Lung (tissue), 11 donors: ENCODE measurements at regions not wholly inside any gene's neighbourhood (a gene's known extent, or its start where the extent isn't known, plus 50 kb on each side); places are given as distances from the start of the nearest gene placed in this dataset.

Source experiments
- ATAC-seq: fragments of 200-7000 bp; cut with Tn5 transposase; one replicate; pipeline ENCODE4 v1.9.1; 2020; ENCODE audit warnings: moderate number of reproducible peaks; ENCODE audit not compliant: insufficient read depth, low FRiP score
- DNase-seq, 3 donors: peaks; one replicate each; pipeline ENCODE4 v3.0.0-alpha.2; 2013 to 2017
- H3K27ac ChIP-seq, 2 donors: one replicate each; pipeline ENCODE4 v1.5.1; 2013; ENCODE audit warnings: mild to moderate bottlenecking in 2 of 2, moderate library complexity in 2 of 2, control low read depth in 1 of 2, inconsistent platforms in 1 of 2, low read depth in 1 of 2, low read length in 1 of 2
- H3K27me3 ChIP-seq, 3 donors: one replicate each; pipeline ENCODE4 v1.5.1; 2013; ENCODE audit warnings: low read length in 2 of 3; ENCODE audit not compliant: control insufficient read depth in 3 of 3, insufficient read depth in 3 of 3
- H3K36me3 ChIP-seq, 4 donors: one replicate each; pipeline ENCODE4 v1.5.1; 2013; ENCODE audit warnings: low read length in 4 of 4, mild to moderate bottlenecking in 1 of 4, moderate library complexity in 1 of 4; ENCODE audit not compliant: control insufficient read depth in 4 of 4, insufficient read depth in 4 of 4
- H3K4me1 ChIP-seq, 5 donors: one replicate each; pipeline ENCODE4 v1.5.1; 2013; ENCODE audit warnings: low read length in 5 of 5, mild to moderate bottlenecking in 2 of 5, moderate library complexity in 1 of 5; ENCODE audit not compliant: control insufficient read depth in 5 of 5, insufficient read depth in 5 of 5
- H3K4me3 ChIP-seq: one replicate; pipeline ENCODE4 v1.5.1; 2013; ENCODE audit warnings: mild to moderate bottlenecking, control low read depth, moderate library complexity
- H3K9ac ChIP-seq, 2 donors: one replicate each; pipeline ENCODE4 v1.5.1; 2013; ENCODE audit warnings: low read length in 2 of 2, control low read depth in 1 of 2; ENCODE audit not compliant: insufficient read depth in 1 of 2
- H3K9me3 ChIP-seq, 4 donors: one replicate each; pipeline ENCODE4 v1.5.1; 2013; ENCODE audit warnings: low read length in 3 of 4, mild to moderate bottlenecking in 1 of 4, moderate library complexity in 1 of 4; ENCODE audit not compliant: control insufficient read depth in 4 of 4, insufficient read depth in 3 of 4
- WGBS, 2 donors: extraction: QIAGEN DNeasy Blood & Tissue Kit; methylation state at CpG; one replicate each; pipeline ENCODE4 v1.1.7; 2013; 5-methylcytosine and 5-hydroxymethylcytosine counted together
- TF ChIP-seq, protein P1 (sequence below): IDR thresholded peaks from 2 replicates; pipeline ENCODE4 v1.5.1; 2012; ENCODE audit warnings: mild to moderate bottlenecking; ENCODE audit errors: control extremely low read depth, extremely low read depth
- donor health status: control.
- donor health status: control.
- donor health status: Bipolar disorder and iron deficiency.
- donor health status: healthy.
- donor health status: DM: yes; HTN: yes; CAD: no.

DNA sequence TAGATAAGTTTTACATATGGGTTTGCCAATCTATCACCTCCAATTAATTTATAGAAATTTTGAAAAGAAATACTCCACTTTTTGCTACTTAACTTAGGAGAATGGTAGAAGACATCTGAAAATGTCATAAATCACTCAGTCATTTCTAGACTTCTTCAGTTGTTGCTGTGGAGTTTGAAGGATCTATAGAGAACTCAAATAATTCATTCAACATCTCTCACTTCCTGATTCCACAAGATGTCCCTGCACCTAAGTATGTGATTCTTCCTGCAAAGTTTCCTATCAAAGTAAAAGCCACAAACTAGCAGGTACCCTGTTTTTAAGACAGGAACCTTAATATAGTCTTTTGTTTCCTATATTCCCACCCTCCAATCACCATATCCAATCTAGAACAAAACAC is 297.1 kb upstream of the ATP10B start:
- ATAC-seq, result no peak
- Histone ChIP-seq H3K4me3 (no peak overlapping the region), H3K9me3 (no peaks in the 10 kb centered on the region), H3K4me1 (no peaks in the 10 kb centered on the region), H3K27ac (no peak overlapping the region), H3K27me3 (no peaks in the 10 kb centered on the region), H3K9ac (no peak overlapping the region), H3K36me3 (no peaks in the 10 kb centered on the region)
- DNase-seq, result no peak
- TF ChIP-seq, protein P1, sequence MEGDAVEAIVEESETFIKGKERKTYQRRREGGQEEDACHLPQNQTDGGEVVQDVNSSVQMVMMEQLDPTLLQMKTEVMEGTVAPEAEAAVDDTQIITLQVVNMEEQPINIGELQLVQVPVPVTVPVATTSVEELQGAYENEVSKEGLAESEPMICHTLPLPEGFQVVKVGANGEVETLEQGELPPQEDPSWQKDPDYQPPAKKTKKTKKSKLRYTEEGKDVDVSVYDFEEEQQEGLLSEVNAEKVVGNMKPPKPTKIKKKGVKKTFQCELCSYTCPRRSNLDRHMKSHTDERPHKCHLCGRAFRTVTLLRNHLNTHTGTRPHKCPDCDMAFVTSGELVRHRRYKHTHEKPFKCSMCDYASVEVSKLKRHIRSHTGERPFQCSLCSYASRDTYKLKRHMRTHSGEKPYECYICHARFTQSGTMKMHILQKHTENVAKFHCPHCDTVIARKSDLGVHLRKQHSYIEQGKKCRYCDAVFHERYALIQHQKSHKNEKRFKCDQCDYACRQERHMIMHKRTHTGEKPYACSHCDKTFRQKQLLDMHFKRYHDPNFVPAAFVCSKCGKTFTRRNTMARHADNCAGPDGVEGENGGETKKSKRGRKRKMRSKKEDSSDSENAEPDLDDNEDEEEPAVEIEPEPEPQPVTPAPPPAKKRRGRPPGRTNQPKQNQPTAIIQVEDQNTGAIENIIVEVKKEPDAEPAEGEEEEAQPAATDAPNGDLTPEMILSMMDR, result no peak

DNA sequence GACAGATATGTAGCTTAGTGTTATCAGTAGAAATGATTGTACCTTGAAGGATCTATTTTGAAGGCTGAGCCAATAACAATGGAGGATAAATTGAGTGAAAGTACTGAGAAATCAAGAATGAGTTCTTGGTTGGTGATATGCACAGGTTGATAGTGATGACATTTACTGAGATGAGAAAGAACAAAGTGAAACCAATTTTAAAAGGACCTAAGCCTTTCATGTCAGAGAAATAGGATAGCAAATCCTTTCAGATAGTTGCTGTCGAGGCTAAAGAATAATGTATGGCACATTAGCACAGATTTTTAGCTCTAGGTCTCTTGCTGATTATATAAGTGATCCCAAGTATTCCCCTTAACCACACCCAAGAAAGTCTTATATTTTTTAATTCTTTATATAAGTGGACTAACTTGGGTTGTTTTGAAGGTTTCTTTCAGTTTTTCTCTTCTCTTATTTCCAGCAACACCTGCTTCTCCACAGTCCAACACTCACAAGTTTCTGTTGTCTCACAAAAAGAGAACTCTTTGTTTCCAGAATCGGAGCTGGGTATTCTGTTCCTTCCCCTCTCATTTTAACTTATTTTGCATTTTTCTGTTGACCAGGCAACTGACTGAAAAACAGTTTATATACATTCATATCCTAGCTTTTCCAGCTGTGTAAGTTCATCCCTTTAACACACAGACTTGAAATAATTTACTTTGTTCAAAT is 286.9 kb upstream of the ATP10B start:
- Histone ChIP-seq H3K27me3 (no peaks in the 10 kb centered on the region), H3K36me3 (no peaks in the 10 kb centered on the region), H3K9me3 (no peaks in the 10 kb centered on the region), H3K27ac (no peak overlapping the region), H3K4me1 (peaks cover 0 to 9% (median 0%) of the 10 kb centered on the region in 5 donors), H3K9ac (no peak overlapping the region), H3K4me3 (no peak overlapping the region)
- 75 to 79% methylated on average over 2 of the region's 2 CpGs for WGBS, 2 donors
- ATAC-seq, result no peak
- DNase-seq, result no peak
- TF ChIP-seq, protein P1, result no peak

DNA sequence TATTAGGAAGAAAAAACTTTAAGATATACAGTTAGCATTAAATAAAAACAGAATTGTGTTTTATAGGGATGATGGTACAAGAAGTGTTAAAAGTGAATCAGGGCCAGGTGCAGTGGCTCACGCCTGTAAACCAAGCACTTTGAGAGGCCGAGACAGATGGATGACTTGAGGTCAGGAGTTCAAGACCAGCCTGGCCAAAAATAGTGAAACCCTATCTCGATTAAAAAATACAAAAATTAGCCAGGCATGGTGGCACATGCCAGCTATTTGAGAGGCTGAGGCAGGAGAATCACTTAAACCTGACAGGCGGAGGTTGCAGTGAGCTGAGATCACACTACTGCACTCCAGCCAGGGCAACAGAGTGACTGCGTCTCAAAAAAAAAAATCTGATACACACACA is 282.9 kb upstream of the ATP10B start:
- no peak overlapping the region for H3K4me3 ChIP-seq
- ATAC-seq (no peak), DNase-seq (peak in 1 of 3 donors; percentile 16)
- 70 to 77% methylated on average over 5 of the region's 5 CpGs for WGBS, 2 donors
- peaks cover 0 to 9% (median 0%) of the 10 kb centered on the region in 5 donors for H3K4me1 ChIP-seq
- no peaks in the 10 kb centered on the region for H3K27me3 ChIP-seq
- H3K36me3 ChIP-seq, result no peaks in the 10 kb centered on the region
- H3K9ac ChIP-seq, result no peak overlapping the region
- TF ChIP-seq, protein P1, result no peak
- no peak overlapping the region for H3K27ac ChIP-seq
- H3K9me3 ChIP-seq, result no peaks in the 10 kb centered on the region

DNA sequence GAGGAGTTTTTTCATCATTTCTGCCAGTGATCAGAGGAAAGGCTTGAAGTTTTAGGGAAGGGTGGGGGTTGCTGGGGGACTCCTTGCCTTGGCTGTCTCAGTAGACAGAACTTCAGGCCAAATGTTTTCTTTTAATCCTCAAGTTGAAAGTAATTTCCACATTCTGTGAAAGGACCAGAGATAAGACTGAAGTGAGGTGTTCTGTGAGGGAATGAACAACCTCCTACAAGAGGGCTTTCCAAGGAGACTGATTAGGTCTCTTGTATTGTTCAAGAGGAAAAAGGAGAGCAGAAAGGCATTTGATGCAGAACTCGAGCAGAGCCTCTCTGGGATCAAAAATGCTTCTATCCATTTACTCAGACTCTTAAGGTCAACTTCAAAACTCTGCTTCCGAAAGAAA is 282.1 kb upstream of the ATP10B start:
- Histone ChIP-seq H3K4me3 (no peak overlapping the region), H3K27ac (no peak overlapping the region), H3K27me3 (no peaks in the 10 kb centered on the region), H3K4me1 (peaks cover 0 to 9% (median 0%) of the 10 kb centered on the region in 5 donors), H3K9me3 (no peaks in the 10 kb centered on the region), H3K36me3 (no peaks in the 10 kb centered on the region), H3K9ac (no peak overlapping the region)
- DNase-seq, result peak in 2 of 3 donors; percentile 26 to 64
- 19 to 39% methylated on average over 2 of the region's 2 CpGs for WGBS, 2 donors
- no peak for ATAC-seq
- TF ChIP-seq, protein P1, result no peak
